Body of pancreas (tissue), 4 donors: ENCODE measurements at regions not wholly inside any gene's neighbourhood (a gene's known extent, or its start where the extent isn't known, plus 50 kb on each side); places are given as distances from the start of the nearest gene placed in this dataset.

ENCODE experiments used
- CTCF ChIP-seq, 7 experiments: fragments of 450-650 bp in 4 of 7; fragments of 200-600 bp in 3 of 7; sonication (generic) in 3 of 7; IDR thresholded peaks; one replicate each; pipeline ENCODE4 v1.5.1; 2016 to 2019; ENCODE audit warnings: antibody characterized with exemption in 7 of 7
- POLR2A ChIP-seq, 3 donors: fragments of 450-650 bp; IDR thresholded peaks; one replicate each; pipeline ENCODE4 v1.6.1; 2016; ENCODE audit warnings: antibody characterized with exemption in 3 of 3, mild to moderate bottlenecking in 2 of 3

- no peak for TF ChIP-seq CTCF (IDR thresholded peaks at IDR 0.05)
- TF ChIP-seq POLR2A (IDR thresholded peaks at IDR 0.05): no peak
Observed at GRCh38 chr1:238649200-238649599, 737.2 kb upstream of the CHRM3 start.
